ENCODE measurements at regions not wholly inside any gene's neighbourhood (a gene's known extent, or its start where the extent isn't known, plus 50 kb on each side); places are given as distances from the start of the nearest gene placed in this dataset.

DNA sequence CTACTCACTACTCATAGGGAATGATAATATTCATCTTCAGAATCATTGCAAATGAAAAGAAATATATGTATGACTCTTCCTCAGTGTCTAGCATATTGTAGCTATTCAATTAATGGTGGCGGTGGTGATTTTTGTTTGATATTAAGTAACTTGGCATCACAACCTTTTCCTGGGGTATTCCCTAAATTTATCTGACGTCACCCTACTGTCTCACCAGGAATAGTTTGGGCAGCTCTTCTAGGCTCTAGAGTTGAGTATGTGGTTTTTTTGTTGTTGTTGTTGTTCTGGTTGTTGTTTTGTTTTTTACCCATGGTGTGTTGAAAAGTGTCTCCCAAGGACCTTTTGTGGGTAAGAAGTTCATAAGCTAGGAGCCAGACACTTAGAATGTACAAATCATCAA lies 1320.3 kb upstream of the LRRTM1 start:
- TF ChIP-seq GATA2 (IDR thresholded peaks at IDR 0.05; ENCODE audit: low read depth, low read length): no peak
- TF ChIP-seq GATA3 (IDR thresholded peaks at IDR 0.05; ENCODE audit: low read depth, low read length): no peak

GRCh38 chr2:81600088-81600487 lies 1295.5 kb upstream of the LRRTM1 start:
- TF ChIP-seq GATA2 (IDR thresholded peaks at IDR 0.05; ENCODE audit: low read depth, low read length): no peak
- TF ChIP-seq GATA3 (IDR thresholded peaks at IDR 0.05; ENCODE audit: low read depth, low read length): no peak

- TF ChIP-seq GATA3 (IDR thresholded peaks at IDR 0.05; ENCODE audit: low read depth, low read length) (no peak), GATA2 (IDR thresholded peaks at IDR 0.05; ENCODE audit: low read depth, low read length) (no peak)
These were observed 1293.9 kb upstream of the LRRTM1 start for GRCh38 chr2:81598453-81598852.

DNA sequence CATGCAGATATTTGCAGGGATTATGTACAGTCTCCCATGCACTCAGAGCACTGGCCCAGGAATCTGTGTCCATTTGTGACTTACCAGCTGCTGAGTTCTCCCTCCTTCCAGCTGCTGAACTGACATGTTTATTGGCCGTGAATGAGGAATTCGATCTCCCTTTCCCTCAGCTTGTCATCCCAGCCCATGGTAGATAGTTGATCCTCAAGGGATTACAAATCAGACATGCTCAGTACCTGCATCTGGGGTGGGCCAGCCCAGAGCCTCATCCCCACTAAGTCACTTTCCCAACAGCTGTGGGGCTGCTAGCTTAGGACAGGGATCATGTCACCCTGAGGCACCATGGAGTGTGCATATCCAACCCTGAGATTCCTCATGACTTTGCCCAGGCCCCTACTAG lies 1284.9 kb upstream of the LRRTM1 start:
- TF ChIP-seq GATA3 (IDR thresholded peaks at IDR 0.05; ENCODE audit: low read depth, low read length) (no peak), GATA2 (IDR thresholded peaks at IDR 0.05; ENCODE audit: low read depth, low read length) (no peak)

- no peak for TF ChIP-seq GATA3 (IDR thresholded peaks at IDR 0.05; ENCODE audit: low read depth, low read length)
- no peak for TF ChIP-seq GATA2 (IDR thresholded peaks at IDR 0.05; ENCODE audit: low read depth, low read length)
These were observed 1279.0 kb upstream of the LRRTM1 start for GRCh38 chr2:81583311-81584108.

- TF ChIP-seq GATA3 (IDR thresholded peaks at IDR 0.05; ENCODE audit: low read depth, low read length) (no peak), GATA2 (IDR thresholded peaks at IDR 0.05; ENCODE audit: low read depth, low read length) (no peak)
These were observed 1272.2 kb upstream of the LRRTM1 start for GRCh38 chr2:81576713-81577112.

GRCh38 chr2:81551040-81551634 lies 1246.6 kb upstream of the LRRTM1 start:
- TF ChIP-seq GATA2 (IDR thresholded peaks at IDR 0.05; ENCODE audit: low read depth, low read length) (no peak), GATA3 (IDR thresholded peaks at IDR 0.05; ENCODE audit: low read depth, low read length) (no peak)

DNA sequence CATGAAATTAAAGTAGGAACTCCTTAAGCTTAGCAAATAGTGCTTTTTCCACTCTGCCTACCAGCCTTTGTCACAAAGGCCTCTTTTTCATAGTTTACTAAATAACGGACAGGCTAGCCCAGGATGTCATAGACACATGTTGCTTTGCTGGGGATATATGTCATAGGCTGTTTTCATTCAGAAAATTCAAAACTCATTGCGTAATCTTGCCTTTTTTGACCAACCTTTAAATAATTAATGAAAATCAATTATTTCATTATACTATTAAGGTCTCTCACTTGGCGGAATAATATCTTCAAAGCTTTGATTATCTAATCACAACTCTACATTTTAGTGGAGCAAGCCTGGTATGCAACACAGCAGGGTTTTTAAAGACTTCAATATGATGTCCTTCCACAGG lies 1245.7 kb upstream of the LRRTM1 start:
- no peak for TF ChIP-seq GATA3 (IDR thresholded peaks at IDR 0.05; ENCODE audit: low read depth, low read length)

DNA sequence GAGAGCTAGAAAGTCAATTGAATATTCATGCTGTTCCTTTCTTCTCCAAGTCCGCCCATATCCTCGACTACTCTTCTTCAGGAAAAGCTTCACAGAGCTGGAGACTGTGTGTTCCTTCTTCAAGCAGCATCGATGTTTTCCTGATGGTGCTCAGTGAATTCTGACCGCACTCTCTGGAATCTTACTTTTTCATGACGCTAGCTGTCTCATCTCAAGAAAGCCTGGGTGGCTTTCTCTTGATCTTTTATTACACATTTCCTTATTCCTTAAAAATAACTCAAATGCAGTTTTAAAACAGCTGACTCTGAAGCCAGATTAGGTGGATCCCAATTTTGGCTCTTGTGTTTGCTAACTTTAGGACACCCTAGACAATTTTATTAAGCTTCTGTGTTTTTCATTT lies 1245.1 kb upstream of the LRRTM1 start:
- TF ChIP-seq GATA2 (IDR thresholded peaks at IDR 0.05; ENCODE audit: low read depth, low read length) (no peak), GATA3 (IDR thresholded peaks at IDR 0.05; ENCODE audit: low read depth, low read length) (no peak)

GRCh38 chr2:81545626-81546025 lies 1241.1 kb upstream of the LRRTM1 start:
- TF ChIP-seq GATA3 (IDR thresholded peaks at IDR 0.05; ENCODE audit: low read depth, low read length): no peak
- no peak for TF ChIP-seq GATA2 (IDR thresholded peaks at IDR 0.05; ENCODE audit: low read depth, low read length)

GRCh38 chr2:81542119-81542518 lies 1237.6 kb upstream of the LRRTM1 start:
- no peak for TF ChIP-seq GATA3 (IDR thresholded peaks at IDR 0.05; ENCODE audit: low read depth, low read length)
- TF ChIP-seq GATA2 (IDR thresholded peaks at IDR 0.05; ENCODE audit: low read depth, low read length): no peak

GRCh38 chr2:81529944-81530343 lies 1225.4 kb upstream of the LRRTM1 start:
- TF ChIP-seq GATA3 (IDR thresholded peaks at IDR 0.05; ENCODE audit: low read depth, low read length): no peak
- no peak for TF ChIP-seq GATA2 (IDR thresholded peaks at IDR 0.05; ENCODE audit: low read depth, low read length)

GRCh38 chr2:81528852-81529480 lies 1224.4 kb upstream of the LRRTM1 start:
- TF ChIP-seq GATA2 (IDR thresholded peaks at IDR 0.05; ENCODE audit: low read depth, low read length) (no peak), GATA3 (IDR thresholded peaks at IDR 0.05; ENCODE audit: low read depth, low read length) (no peak)

DNA sequence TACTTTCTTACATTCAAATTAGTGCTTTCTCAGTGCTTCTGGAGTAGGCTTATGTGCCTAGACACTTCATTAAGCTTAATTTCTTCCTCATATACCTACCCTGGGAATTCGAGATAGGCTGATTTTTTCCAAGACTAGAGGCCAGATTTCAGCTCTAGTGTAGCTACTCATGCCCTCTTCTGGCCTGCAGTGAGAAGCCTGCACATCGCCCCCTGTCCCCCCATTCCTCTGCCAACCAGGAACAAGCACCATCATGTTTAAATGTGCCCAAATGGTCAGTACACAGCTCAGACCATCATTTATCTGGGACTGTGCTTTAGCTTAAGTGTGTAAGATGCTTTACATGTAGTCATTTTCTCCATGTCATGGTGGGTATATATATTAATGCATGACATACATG lies 1218.8 kb upstream of the LRRTM1 start:
- no peak for TF ChIP-seq GATA2 (IDR thresholded peaks at IDR 0.05; ENCODE audit: low read depth, low read length)
- no peak for TF ChIP-seq GATA3 (IDR thresholded peaks at IDR 0.05; ENCODE audit: low read depth, low read length)

- no peak for TF ChIP-seq GATA2 (IDR thresholded peaks at IDR 0.05; ENCODE audit: low read depth, low read length)
- no peak for TF ChIP-seq GATA3 (IDR thresholded peaks at IDR 0.05; ENCODE audit: low read depth, low read length)
These were observed 1208.8 kb upstream of the LRRTM1 start for GRCh38 chr2:81513328-81513727.

All from SH-SY5Y (cell line).